DMS53 (cell line): ENCODE measurements at regions not wholly inside any gene's neighbourhood (a gene's known extent, or its start where the extent isn't known, plus 50 kb on each side); places are given as distances from the start of the nearest gene placed in this dataset.
"Not testable (repeated sequence)": the region's sequence is repeated elsewhere in the genome, so short reads cannot be mapped to it uniquely, and the experiment has no call there.

ENCODE experiments used
- DNase-seq: peaks from one replicate; lab custom pipeline; 2025; lab: John Stamatoyannopoulos, UW

GRCh38 chr2:176922545-176922944 lies 290.0 kb upstream of the HNRNPA3 start:
- DNase-seq = not testable (repeated sequence)

GRCh38 chr2:176923205-176923604 lies 289.4 kb upstream of the HNRNPA3 start:
- DNase-seq = no peak

GRCh38 chr2:176924909-176925534 lies 287.6 kb upstream of the HNRNPA3 start:
- DNase-seq = no peak

GRCh38 chr2:176926453-176926852 lies 286.1 kb upstream of the HNRNPA3 start:
- DNase-seq = no peak

GRCh38 chr2:176929387-176929786 lies 283.2 kb upstream of the HNRNPA3 start:
- not testable (repeated sequence) for DNase-seq

GRCh38 chr2:176931588-176932563 lies 280.7 kb upstream of the HNRNPA3 start:
- DNase-seq = peak; percentile 83

- no peak for DNase-seq
Observed at GRCh38 chr2:176934131-176934530, 278.5 kb upstream of the HNRNPA3 start.

- no peak for DNase-seq
Observed at GRCh38 chr2:176934869-176935415, 277.7 kb upstream of the HNRNPA3 start.

- DNase-seq = no peak
Observed at GRCh38 chr2:176935543-176936102, 277.0 kb upstream of the HNRNPA3 start.

GRCh38 chr2:176936410-176936809 lies 276.2 kb upstream of the HNRNPA3 start:
- DNase-seq = no peak

- no peak for DNase-seq
Observed at GRCh38 chr2:176944998-176945397, 267.6 kb upstream of the HNRNPA3 start.

GRCh38 chr2:176947754-176948153 lies 264.8 kb upstream of the HNRNPA3 start:
- no peak for DNase-seq

- not testable (repeated sequence) for DNase-seq
Observed at GRCh38 chr2:176951218-176951617, 261.4 kb upstream of the HNRNPA3 start.

- no peak for DNase-seq
Observed at GRCh38 chr2:176956791-176957190, 255.8 kb upstream of the HNRNPA3 start.

- DNase-seq = no peak
Observed at GRCh38 chr2:176959614-176960013, 253.0 kb upstream of the HNRNPA3 start.

- no peak for DNase-seq
Observed at GRCh38 chr2:176960061-176960460, 252.5 kb upstream of the HNRNPA3 start.

- no peak for DNase-seq
Observed at GRCh38 chr2:176960736-176961520, 251.7 kb upstream of the HNRNPA3 start.

- no peak for DNase-seq
Observed at GRCh38 chr2:176961775-176962619, 250.6 kb upstream of the HNRNPA3 start.

- no peak for DNase-seq
Observed at GRCh38 chr2:176963568-176964287, 248.9 kb upstream of the HNRNPA3 start.

GRCh38 chr2:176967911-176968450 lies 244.6 kb upstream of the HNRNPA3 start:
- no peak for DNase-seq
